ENCODE measurements at regions not wholly inside any gene's neighbourhood (a gene's known extent, or its start where the extent isn't known, plus 50 kb on each side); places are given as distances from the start of the nearest gene placed in this dataset.
"Not testable (repeated sequence)": the region's sequence is repeated elsewhere in the genome, so short reads cannot be mapped to it uniquely, and the experiment has no call there.

DNA sequence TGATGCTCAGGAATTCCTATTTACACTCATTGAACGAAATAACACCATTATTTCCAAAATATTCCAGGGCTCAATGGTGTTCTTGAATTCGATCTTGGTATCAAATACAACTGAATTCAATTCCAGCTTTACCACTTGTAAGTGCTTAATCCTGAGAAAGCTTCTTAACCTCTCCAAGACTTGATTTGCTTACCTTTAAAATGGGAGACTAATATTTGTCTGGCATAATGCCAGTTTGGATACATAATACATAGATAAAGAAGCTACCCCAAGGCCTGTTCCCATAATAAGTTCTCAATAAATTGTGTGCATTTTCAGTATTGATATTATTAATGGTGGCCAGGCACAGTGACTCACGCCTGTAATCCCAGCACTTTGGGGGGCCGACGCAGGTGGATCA lies 368.9 kb upstream of the MAF start:
- Histone ChIP-seq H3K27me3 (no peaks in the 10 kb centered on the region), H3K4me3 (no peak overlapping the region), H3K27ac (no peak overlapping the region), H3K4me1 (no peaks in the 10 kb centered on the region), H3K9me3 (replicated peaks) (no peaks in the 10 kb centered on the region), H3K36me3 (no peaks in the 10 kb centered on the region)
- no peak for DNase-seq

- DNase-seq, result no peak
These were observed 365.7 kb upstream of the MAF start for GRCh38 chr16:79966226-79966625.

DNA sequence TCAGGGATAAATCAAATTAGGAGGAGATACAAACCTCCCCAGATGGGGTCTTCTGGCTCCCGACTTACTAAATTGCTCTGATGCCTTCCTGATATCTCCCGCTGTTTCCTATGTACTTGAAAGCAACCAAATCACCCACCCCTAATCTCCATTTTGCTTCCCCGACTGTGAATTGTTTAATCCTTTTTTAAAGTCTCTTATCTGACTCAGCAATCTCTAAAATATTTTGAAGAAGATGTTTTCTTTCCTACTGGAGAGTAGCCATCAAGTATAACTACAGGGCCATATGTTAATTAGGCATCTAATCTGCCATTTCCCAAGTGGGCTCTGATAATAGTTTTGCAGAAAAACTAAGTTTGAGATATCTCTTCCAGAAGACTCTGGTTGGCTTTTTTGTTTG lies 365.2 kb upstream of the MAF start:
- no peak for DNase-seq
- no peak overlapping the region for H3K27ac ChIP-seq
- no peaks in the 10 kb centered on the region for H3K4me1 ChIP-seq
- H3K27me3 ChIP-seq, result no peaks in the 10 kb centered on the region
- no peaks in the 10 kb centered on the region for H3K36me3 ChIP-seq
- H3K9me3 ChIP-seq (replicated peaks), result no peaks in the 10 kb centered on the region
- no peak overlapping the region for H3K4me3 ChIP-seq

More at GRCh38 chr16:79966226-79966625, 365.7 kb upstream of the MAF start:
- H3K9me3 ChIP-seq (replicated peaks), result no peaks in the 10 kb centered on the region
- no peak overlapping the region for H3K27ac ChIP-seq
- H3K27me3 ChIP-seq, result no peaks in the 10 kb centered on the region
- no peak overlapping the region for H3K4me3 ChIP-seq
- no peaks in the 10 kb centered on the region for H3K36me3 ChIP-seq
- H3K4me1 ChIP-seq, result no peaks in the 10 kb centered on the region

DNA sequence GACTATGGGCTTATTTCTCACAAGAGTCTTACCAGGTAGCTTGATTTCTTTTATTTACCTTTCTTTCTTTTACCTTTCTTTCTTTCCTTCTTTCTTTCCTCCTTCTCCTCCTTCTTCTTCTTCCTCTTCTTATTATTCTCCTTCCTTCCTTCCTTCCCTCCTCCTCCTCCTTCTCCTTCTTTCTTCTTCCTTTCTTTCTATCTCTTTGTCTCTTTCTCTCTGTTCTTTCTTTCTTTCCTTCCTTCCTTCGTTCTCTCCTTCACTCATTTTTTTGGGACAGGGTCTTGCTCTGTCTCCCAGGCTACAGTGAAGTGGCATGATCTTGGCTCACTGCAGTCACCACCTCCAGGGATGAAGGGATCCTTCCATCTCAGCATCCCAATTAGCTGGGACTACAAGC lies 363.6 kb upstream of the MAF start:
- no peaks in the 10 kb centered on the region for H3K27me3 ChIP-seq
- no peak overlapping the region for H3K4me3 ChIP-seq
- H3K9me3 ChIP-seq (replicated peaks), result no peaks in the 10 kb centered on the region
- H3K27ac ChIP-seq, result no peak overlapping the region
- H3K4me1 ChIP-seq, result no peaks in the 10 kb centered on the region
- no peaks in the 10 kb centered on the region for H3K36me3 ChIP-seq
- no peak for DNase-seq

- Histone ChIP-seq H3K9me3 (replicated peaks) (no peaks in the 10 kb centered on the region), H3K36me3 (no peaks in the 10 kb centered on the region), H3K4me1 (no peaks in the 10 kb centered on the region), H3K4me3 (no peak overlapping the region), H3K27me3 (no peaks in the 10 kb centered on the region), H3K27ac (no peak overlapping the region)
- no peak for DNase-seq
These were observed 362.4 kb upstream of the MAF start for GRCh38 chr16:79962962-79963361.

- no peaks in the 10 kb centered on the region for H3K36me3 ChIP-seq
- H3K9me3 ChIP-seq (replicated peaks), result no peaks in the 10 kb centered on the region
- no peaks in the 10 kb centered on the region for H3K4me1 ChIP-seq
- H3K27ac ChIP-seq, result no peak overlapping the region
- DNase-seq, result no peak
- no peaks in the 10 kb centered on the region for H3K27me3 ChIP-seq
- no peak overlapping the region for H3K4me3 ChIP-seq
These were observed 358.7 kb upstream of the MAF start for GRCh38 chr16:79959226-79959625.

DNA sequence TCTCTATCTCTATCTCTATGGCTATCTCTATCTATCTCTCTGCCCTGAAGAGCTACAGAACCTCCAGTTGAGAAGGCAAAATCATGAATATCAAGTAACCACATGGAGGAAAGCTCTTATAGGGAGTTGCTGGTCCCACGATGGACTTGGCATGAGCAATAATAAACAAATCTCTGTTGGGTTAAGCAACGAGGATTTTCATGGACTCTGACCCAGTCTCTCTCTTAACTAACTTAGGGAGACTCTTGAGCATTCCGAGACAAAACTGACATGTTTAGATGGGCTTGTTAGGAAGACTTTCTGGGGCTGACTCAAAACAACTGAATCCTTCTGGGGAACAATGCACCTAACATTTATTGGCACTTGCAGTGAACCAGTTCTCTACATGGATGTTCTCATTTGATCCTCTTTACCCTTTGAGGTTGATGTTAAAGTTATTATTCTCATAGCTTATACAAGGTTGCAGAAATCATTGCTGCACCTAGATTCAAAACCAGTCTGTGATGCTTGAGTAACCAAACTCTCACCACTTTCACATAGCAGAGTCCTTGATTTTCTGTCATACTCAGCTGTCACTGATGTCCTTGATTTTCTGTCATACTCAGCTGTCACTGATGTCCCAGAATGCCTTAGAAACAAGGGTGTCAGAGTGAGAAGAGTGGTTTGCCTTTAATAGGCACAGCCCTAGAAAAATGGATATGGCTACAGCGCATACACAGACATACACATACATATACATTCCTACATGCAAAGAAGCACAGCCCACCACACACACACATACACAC lies 354.6 kb upstream of the MAF start:
- Histone ChIP-seq H3K4me3 (no peak overlapping the region), H3K27me3 (no peaks in the 10 kb centered on the region), H3K36me3 (no peaks in the 10 kb centered on the region), H3K9me3 (replicated peaks) (no peaks in the 10 kb centered on the region), H3K4me1 (no peaks in the 10 kb centered on the region), H3K27ac (no peak overlapping the region)
- no peak for DNase-seq

DNA sequence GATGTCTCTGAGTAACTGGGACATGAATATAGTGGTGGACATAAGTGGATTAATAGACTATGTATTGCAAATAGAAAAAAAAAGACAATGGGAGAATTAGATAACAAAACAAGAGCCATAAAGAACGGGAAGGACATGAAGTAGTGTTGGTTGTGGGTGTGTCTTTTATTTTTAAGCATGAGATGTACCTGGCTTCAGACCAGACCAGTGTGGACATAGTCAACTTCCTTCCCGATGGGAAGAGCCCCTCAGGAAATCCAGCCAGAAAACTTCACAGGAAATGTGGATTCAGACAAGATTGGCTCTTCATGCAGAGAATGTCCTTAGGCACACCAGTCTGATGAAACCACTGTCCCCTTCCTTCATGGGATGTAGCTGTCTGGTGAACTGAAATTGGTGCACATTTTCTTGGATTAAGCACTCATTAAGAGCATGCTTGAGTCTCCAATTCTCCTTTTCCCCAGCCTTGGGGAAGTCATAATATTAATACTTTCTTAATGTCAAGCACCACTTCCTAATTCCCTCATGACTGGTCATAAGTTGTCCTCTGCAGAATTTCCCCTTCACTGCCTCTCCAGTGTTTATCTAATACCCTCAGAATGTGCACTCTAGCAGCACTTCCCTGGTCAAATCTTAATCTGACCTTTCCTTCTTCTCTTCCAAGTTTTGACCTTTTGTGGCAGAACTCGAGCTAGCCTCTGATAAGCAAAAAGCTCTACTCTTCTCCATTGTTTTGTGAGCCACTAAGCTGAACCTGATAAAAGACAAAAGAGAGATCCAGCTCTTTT lies 350.6 kb upstream of the MAF start:
- H3K27ac ChIP-seq, result no peak overlapping the region
- DNase-seq, result no peak
- H3K4me1 ChIP-seq, result no peaks in the 10 kb centered on the region
- no peaks in the 10 kb centered on the region for H3K36me3 ChIP-seq
- no peaks in the 10 kb centered on the region for H3K9me3 ChIP-seq (replicated peaks)
- no peak overlapping the region for H3K4me3 ChIP-seq
- no peaks in the 10 kb centered on the region for H3K27me3 ChIP-seq

- no peak for DNase-seq
- no peak overlapping the region for H3K27ac ChIP-seq
- H3K36me3 ChIP-seq, result no peaks in the 10 kb centered on the region
- H3K9me3 ChIP-seq (replicated peaks), result no peaks in the 10 kb centered on the region
- H3K4me1 ChIP-seq, result no peaks in the 10 kb centered on the region
- no peak overlapping the region for H3K4me3 ChIP-seq
- no peaks in the 10 kb centered on the region for H3K27me3 ChIP-seq
These were observed 348.9 kb upstream of the MAF start for GRCh38 chr16:79949417-79949816.

- no peaks in the 10 kb centered on the region for H3K27me3 ChIP-seq
- H3K4me1 ChIP-seq, result no peaks in the 10 kb centered on the region
- DNase-seq, result no peak
- no peaks in the 10 kb centered on the region for H3K9me3 ChIP-seq (replicated peaks)
- no peak overlapping the region for H3K27ac ChIP-seq
- H3K4me3 ChIP-seq, result no peak overlapping the region
- H3K36me3 ChIP-seq, result no peaks in the 10 kb centered on the region
These were observed 347.2 kb upstream of the MAF start for GRCh38 chr16:79947771-79948170.

GRCh38 chr16:79946252-79946651 lies 345.7 kb upstream of the MAF start:
- H3K4me3 ChIP-seq, result no peak overlapping the region
- no peaks in the 10 kb centered on the region for H3K4me1 ChIP-seq
- H3K27ac ChIP-seq, result no peak overlapping the region
- DNase-seq, result no peak
- no peaks in the 10 kb centered on the region for H3K36me3 ChIP-seq
- no peaks in the 10 kb centered on the region for H3K9me3 ChIP-seq (replicated peaks)
- no peaks in the 10 kb centered on the region for H3K27me3 ChIP-seq

DNA sequence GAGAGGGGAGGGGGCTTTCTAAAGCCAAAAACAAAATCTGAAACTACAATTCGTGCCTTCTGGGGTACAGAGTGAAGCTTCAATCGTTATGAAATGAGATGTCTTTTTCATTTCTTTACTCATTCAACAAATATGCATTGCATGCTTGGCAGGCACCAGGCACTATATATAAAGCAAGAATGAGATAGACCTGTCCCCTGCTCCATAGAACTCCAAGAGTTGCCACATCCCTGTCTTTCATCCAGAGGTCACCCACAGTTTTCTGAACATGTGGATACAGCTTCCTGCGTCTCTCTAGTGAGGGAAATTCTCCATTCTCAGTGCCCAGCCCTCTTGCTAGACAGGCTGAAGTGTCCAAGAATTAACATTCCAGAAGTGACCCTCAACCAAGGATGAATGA lies 343.2 kb upstream of the MAF start:
- no peaks in the 10 kb centered on the region for H3K27me3 ChIP-seq
- no peak overlapping the region for H3K27ac ChIP-seq
- H3K9me3 ChIP-seq (replicated peaks), result no peaks in the 10 kb centered on the region
- no peak for DNase-seq
- H3K4me3 ChIP-seq, result no peak overlapping the region
- H3K4me1 ChIP-seq, result no peaks in the 10 kb centered on the region
- H3K36me3 ChIP-seq, result no peaks in the 10 kb centered on the region

DNA sequence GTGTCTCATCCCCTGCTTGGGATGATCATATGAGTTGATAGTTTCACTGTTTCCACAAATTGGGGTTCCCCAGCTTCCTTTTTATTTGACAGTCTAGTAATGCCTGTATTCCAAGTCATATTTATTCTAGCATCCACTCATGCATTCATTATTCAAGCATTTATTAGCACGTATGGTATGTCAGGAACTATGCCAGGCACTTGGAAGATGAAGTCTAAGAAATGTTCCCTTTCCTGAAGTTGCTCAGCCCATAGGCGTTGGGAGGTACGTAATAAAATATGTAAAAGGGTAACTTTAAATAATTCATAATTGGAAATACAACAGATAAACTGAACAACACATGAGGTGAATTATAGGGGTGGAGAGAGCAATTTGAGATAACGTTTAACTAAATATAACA lies 338.0 kb upstream of the MAF start:
- H3K4me1 ChIP-seq, result no peaks in the 10 kb centered on the region
- H3K36me3 ChIP-seq, result no peaks in the 10 kb centered on the region
- no peaks in the 10 kb centered on the region for H3K9me3 ChIP-seq (replicated peaks)
- no peaks in the 10 kb centered on the region for H3K27me3 ChIP-seq
- H3K4me3 ChIP-seq, result no peak overlapping the region
- DNase-seq, result no peak
- no peak overlapping the region for H3K27ac ChIP-seq

DNA sequence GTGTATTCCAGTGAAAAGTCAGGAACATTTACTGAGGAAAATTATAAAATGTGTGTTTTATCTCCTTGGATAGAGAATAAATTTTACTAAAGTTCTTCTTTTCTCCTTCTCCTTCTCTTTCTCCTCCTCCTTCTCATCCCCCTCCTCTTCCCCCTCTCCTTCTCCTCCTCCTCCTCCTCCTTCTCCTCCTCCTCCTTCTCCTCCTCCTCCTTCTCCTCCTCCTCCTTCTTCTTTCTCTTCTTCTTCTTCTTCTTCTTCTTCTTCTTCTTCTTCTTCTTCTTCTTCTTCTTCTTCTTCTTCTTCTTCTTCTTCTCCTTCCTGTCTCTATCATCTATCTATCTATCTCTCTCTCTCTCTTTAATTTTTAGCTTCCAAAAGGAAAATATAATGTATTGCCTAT lies 337.1 kb upstream of the MAF start:
- not testable (repeated sequence) for H3K27me3 ChIP-seq; DNase-seq; H3K9me3 ChIP-seq (replicated peaks); H3K27ac ChIP-seq; H3K4me1 ChIP-seq; H3K4me3 ChIP-seq; H3K36me3 ChIP-seq

DNA sequence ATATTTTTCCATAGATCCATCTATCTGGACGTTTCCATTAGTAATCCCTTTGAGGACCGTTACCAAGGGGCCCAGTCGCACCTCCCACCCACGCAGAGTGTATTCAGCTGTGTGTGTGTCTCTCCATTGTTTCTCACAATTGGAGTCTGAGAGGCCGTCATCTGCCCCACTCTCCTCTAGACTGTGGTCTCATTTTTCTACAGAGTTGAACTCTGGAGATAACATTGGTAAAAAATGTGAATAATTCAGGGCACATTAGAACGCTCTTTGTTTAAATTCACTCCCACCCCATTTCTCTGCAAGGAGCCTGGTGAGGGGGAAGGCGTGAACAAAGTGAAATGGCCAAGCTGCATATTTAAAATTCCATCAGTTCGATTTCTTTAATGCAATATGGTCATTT lies 333.1 kb upstream of the MAF start:
- no peaks in the 10 kb centered on the region for H3K36me3 ChIP-seq
- no peaks in the 10 kb centered on the region for H3K4me1 ChIP-seq
- no peak overlapping the region for H3K27ac ChIP-seq
- H3K4me3 ChIP-seq, result no peak overlapping the region
- DNase-seq, result no peak
- no peaks in the 10 kb centered on the region for H3K27me3 ChIP-seq
- H3K9me3 ChIP-seq (replicated peaks), result no peaks in the 10 kb centered on the region

- H3K4me1 ChIP-seq, result no peaks in the 10 kb centered on the region
- no peaks in the 10 kb centered on the region for H3K27me3 ChIP-seq
- no peak overlapping the region for H3K27ac ChIP-seq
- DNase-seq, result no peak
- no peaks in the 10 kb centered on the region for H3K36me3 ChIP-seq
- H3K4me3 ChIP-seq, result no peak overlapping the region
- no peaks in the 10 kb centered on the region for H3K9me3 ChIP-seq (replicated peaks)
These were observed 332.0 kb upstream of the MAF start for GRCh38 chr16:79932572-79932971.

Data from SJCRH30 (cell line).